SK-N-SH (cell line): ENCODE measurements at regions not wholly inside any gene's neighbourhood (a gene's known extent, or its start where the extent isn't known, plus 50 kb on each side); places are given as distances from the start of the nearest gene placed in this dataset.

Source experiments
- CHD2 ChIP-seq: fragments of 150-350 bp; IDR thresholded peaks from 2 replicates; pipeline ENCODE4 v1.6.1; 2018; ENCODE audit warnings: low read length; ENCODE audit not compliant: partially characterized antibody
- CTCF ChIP-seq: fragments of 200-600 bp; sonication (generic); IDR thresholded peaks from 2 replicates; pipeline ENCODE4 v1.6.1; 2017; ENCODE audit warnings: antibody characterized with exemption, mild to moderate bottlenecking, moderate library complexity
- EZH2phosphoT487 ChIP-seq: fragments of 200-600 bp; sonication (generic); IDR thresholded peaks from 2 replicates; pipeline ENCODE4 v1.6.1; 2017; ENCODE audit warnings: low read depth, mixed run types, mild to moderate bottlenecking, antibody characterized with exemption, moderate library complexity, borderline replicate concordance
- GABPA ChIP-seq: IDR thresholded peaks from 2 replicates; pipeline ENCODE4 v1.4.0; 2012; ENCODE audit warnings: low read depth, mild to moderate bottlenecking

DNA sequence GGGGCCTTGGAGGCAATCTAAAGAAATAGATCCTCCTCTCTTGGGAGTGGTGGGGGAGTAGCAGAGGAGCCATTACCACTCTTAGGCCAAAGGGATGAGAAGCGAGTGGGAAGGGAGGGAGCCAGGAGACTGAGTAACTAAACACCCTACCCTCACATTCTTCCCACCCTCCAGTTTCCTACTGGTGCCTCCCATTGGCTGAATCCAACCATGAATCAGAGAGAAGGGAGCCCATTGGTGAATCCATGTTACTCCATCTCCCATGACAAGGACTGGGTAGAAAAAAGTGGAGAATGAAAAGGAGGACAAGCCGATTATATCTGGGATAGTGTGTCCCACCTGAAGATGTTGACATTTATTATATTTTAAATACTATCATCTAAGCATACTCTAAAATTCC lies 76.8 kb upstream of the LHX5 start:
- TF ChIP-seq CTCF (no peak), EZH2phosphoT487 (no peak), CHD2 (no peak), GABPA (no peak)
